H54 (cell line): ENCODE measurements at regions not wholly inside any gene's neighbourhood (a gene's known extent, or its start where the extent isn't known, plus 50 kb on each side); places are given as distances from the start of the nearest gene placed in this dataset.

ENCODE experiments used
- DNase-seq: peaks from one replicate; pipeline ENCODE4 v3.0.0; 2011; ENCODE audit warnings: low spot score, mixed read lengths; ENCODE audit not compliant: insufficient read length
- FAIRE-seq: peaks from 3 replicates; lab custom pipeline; 2011; peaks lifted over from hg19 to GRCh38; lab: Jason Lieb, UNC
- POLR2A ChIP-seq: IDR thresholded peaks from 2 replicates; pipeline ENCODE4 v1.6.1; 2011; ENCODE audit warnings: low read depth, mild to moderate bottlenecking, low read length

GRCh38 chr2:215770668-215771067, 242.7 kb downstream of the MREG start:
- DNase-seq (no peak), FAIRE-seq (no peak)
- no peak for TF ChIP-seq POLR2A

DNA sequence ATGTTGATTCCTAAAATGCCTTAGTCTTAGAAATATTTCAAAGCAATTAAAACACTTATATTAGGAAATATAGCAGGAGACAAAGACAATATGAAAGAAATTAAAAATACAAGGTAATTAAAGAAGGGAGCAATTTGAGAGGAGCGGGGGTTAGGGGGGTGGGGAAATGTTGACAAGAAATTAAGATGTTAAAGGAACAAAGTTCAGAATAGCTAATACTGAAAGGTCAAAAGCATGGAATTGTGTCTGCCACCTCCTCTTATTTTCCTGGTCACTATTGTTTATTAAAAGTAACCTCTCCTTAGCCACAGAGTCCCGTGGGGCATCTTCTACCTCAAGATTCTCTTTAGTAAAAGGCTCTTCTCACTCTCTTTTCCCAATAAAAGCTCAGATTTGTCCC, 244.1 kb downstream of the MREG start:
- FAIRE-seq: no peak

GRCh38 chr2:215767625-215768024, 245.7 kb downstream of the MREG start:
- DNase-seq (no peak), FAIRE-seq (no peak)
- no peak for TF ChIP-seq POLR2A

More for the DNA sequence above, 244.1 kb downstream of the MREG start:
- no peak for DNase-seq
- TF ChIP-seq POLR2A: no peak

DNA sequence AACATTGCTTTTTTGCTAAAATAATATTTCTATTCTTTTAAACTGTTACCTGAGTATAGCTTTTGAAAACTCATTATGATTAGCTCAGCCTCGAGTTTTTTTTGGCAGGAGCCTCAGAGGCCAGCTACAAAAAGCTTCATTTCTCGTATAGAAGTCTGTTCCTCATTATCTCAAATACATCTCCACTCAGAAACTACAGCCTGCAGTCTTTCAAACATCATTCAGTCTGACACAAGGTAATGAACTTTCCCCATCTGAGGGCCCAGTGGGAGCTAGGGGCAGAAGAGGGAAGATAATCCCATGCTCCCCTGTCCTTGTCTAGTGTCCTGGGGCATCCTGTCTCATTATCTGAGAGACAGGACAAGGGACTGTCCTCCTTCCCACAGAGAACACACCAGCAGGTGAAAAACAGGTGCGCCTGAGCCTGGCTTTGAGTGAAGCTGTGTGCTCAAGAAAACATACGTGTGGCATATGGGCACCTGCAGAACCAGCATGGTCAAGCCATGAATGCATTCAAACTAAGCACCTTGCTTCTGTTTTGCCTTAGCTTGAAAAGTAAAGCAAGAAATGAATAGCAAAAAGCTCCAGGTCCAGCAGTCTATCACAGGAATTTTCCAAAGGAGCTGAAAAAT, 247.5 kb downstream of the MREG start:
- no peak for TF ChIP-seq POLR2A
- FAIRE-seq (no peak), DNase-seq (no peak)

DNA sequence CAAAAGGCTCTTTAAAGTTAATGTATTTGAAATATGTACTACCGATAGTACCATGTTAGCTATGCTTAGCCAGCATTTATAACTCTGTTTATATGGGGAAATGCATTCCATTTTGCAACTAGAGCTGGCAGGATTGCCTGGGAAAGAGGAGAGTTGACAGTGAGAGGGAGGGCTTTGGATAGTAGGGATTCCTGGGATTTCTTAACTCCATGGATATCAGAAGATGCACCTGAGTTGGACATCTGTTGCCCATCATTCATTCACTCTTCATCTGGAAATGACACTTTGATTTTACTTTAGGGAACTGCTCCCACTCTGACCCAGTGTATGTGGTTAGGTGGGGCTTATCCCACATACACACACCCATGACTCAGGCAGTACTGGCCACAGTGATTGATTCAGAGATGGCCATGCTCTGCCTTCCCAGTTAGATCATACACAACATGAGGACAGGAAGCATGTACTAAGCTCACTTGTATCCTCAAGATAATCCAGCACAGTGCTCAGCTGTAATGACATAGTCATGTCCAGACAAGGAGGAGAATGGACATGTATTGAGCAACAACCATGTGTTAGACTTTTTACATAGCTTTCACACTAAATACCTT, 248.8 kb downstream of the MREG start:
- peak; percentile 75 for FAIRE-seq
- DNase-seq: no peak

DNA sequence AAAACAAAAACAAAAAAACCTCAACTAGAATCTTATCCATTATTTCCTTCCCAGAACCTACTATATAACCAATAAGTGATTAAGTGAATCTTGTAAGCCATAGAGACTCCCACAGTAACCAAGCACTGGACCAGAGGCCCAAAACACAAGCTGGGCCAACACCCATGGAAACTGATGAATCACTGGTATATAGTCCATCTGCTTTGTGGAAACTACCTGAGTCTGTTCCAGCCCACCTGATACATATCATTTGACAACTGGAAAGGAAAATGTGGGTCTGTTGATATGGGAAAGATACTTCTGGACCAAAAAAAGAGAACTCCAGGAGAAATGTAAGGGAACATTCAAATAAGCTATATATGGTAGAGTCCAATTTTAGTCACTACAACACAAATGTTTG, 252.8 kb downstream of the MREG start:
- DNase-seq (no peak), FAIRE-seq (no peak)
- no peak for TF ChIP-seq POLR2A

More for the DNA sequence above, 248.8 kb downstream of the MREG start:
- no peak for TF ChIP-seq POLR2A

- no peak for FAIRE-seq
- no peak for DNase-seq
- no peak for TF ChIP-seq POLR2A
Observed at GRCh38 chr2:215760091-215760490, 253.3 kb downstream of the MREG start.

GRCh38 chr2:215758691-215759090, 254.7 kb downstream of the MREG start:
- DNase-seq (no peak), FAIRE-seq (no peak)
- TF ChIP-seq POLR2A: no peak

DNA sequence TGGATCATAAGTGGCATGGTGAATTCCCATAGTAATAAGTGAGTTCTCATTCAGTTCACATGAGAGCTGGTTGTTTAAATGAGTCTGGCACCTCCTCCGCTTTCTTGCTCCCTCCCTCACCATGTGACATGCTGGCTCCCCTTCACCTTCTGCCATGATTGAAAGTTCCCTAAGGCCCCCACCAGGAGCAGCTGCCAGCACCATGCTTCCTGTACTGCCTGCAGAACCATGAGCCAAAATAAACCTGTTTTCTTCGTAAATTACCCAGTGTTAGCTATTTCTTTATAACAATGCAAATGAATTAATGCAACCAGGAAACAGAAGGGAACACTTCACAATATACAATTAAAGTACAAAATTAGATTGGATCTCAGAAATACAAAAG, 257.0 kb downstream of the MREG start:
- DNase-seq (no peak), FAIRE-seq (no peak)
- no peak for TF ChIP-seq POLR2A

DNA sequence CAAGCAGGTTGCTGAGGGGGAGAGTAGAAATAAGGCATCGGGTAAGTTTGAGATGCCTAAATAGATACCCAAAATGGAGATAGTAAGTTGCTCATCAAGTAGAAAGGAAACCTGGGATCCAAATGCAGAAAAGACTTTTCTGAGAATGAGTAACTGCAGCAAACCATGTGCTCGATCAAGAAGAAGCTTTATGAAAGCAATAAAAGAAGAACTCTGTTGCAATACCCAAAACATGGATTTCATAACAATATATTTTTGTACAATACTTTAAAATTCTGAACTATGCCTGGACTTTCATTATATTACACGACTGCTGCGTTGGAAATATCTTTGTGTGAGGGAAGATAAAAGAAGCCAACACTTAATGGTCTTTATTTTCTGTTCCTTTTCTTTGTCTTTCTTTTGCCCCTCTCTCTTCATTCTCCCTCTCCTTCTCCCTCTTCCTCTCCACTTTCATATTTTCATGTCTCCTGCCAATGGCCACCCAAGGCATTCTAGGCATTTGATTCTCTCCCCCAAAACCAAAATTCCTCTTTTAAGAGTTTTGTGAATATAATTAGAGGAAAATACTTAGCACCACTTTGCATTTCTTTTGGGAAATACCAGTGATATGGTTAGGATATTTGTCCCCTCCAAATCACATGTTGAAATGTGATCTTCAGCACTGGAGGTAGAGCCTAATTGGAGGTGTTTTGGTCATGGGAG, 257.6 kb downstream of the MREG start:
- no peak for FAIRE-seq
- DNase-seq: no peak
- no peak for TF ChIP-seq POLR2A

GRCh38 chr2:215754546-215754945, 258.8 kb downstream of the MREG start:
- TF ChIP-seq POLR2A: no peak
- no peak for DNase-seq
- FAIRE-seq: no peak

DNA sequence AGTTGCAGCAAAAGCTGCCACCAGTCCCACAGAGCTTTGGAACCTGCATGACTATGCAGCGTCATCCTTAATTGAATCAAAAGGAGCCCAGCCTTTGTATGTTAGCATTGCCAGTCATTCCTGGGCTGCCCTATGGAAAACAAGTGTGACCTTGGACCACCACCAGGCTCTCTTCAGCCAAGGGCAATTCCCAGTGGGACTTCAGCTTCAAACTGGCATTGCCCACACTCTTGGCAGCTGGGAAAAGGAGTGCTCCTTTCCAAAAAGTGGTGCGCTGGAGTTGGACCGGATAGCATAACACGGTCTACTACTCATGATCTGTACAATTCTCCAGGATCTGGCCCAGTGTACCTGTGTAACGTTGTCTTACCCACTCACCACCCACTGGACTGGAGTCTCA, 259.5 kb downstream of the MREG start:
- DNase-seq (no peak), FAIRE-seq (no peak)
- no peak for TF ChIP-seq POLR2A

DNA sequence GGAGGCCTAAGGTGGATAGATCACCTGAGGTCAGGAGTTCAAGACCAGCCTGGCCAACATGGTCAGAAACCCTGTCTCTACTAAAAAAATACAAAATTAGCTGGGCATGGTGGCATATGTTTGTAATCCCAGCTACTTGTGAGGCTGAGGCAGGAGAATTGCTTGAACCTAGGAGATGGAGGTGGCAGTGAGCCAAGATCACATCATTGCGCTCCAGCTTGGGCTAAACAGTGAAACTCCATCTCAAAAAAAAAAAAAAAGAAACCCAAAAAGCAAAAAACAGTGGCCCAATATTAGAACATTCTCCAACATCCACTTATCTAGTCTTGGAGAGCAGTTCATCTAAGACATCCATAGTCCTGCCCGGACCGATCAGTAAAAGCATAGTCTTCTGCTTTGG, 260.4 kb downstream of the MREG start:
- no peak for FAIRE-seq
- DNase-seq: no peak
- no peak for TF ChIP-seq POLR2A

GRCh38 chr2:215752436-215752835, 260.9 kb downstream of the MREG start:
- no peak for TF ChIP-seq POLR2A
- DNase-seq (no peak), FAIRE-seq (no peak)

- no peak for TF ChIP-seq POLR2A
- DNase-seq (no peak), FAIRE-seq (no peak)
Observed at GRCh38 chr2:215751911-215752272, 261.5 kb downstream of the MREG start.
